ENCODE measurements at regions not wholly inside any gene's neighbourhood (a gene's known extent, or its start where the extent isn't known, plus 50 kb on each side); places are given as distances from the start of the nearest gene placed in this dataset.

DNA sequence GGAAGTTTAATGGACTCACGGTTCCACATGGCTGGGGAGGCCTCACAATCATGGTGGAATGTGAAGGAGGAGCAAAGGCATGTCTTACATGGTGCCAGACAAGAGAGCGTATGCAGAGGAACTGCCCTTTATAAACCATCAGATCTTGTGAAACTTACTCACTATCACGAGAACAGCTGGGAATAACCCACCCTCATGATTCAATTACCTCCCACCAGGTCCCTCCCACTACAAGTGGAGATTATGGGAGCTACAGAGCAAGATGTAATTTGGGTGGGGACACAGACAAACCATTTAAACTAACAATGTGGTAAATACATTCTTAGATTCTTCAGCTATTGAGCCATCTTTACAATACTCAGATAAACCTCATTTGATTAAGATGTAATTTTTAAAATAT, 176.1 kb downstream of the SH3BP4 start:
- no peaks in the 10 kb centered on the region for H3K4me1 ChIP-seq
- TF ChIP-seq, protein P1, sequence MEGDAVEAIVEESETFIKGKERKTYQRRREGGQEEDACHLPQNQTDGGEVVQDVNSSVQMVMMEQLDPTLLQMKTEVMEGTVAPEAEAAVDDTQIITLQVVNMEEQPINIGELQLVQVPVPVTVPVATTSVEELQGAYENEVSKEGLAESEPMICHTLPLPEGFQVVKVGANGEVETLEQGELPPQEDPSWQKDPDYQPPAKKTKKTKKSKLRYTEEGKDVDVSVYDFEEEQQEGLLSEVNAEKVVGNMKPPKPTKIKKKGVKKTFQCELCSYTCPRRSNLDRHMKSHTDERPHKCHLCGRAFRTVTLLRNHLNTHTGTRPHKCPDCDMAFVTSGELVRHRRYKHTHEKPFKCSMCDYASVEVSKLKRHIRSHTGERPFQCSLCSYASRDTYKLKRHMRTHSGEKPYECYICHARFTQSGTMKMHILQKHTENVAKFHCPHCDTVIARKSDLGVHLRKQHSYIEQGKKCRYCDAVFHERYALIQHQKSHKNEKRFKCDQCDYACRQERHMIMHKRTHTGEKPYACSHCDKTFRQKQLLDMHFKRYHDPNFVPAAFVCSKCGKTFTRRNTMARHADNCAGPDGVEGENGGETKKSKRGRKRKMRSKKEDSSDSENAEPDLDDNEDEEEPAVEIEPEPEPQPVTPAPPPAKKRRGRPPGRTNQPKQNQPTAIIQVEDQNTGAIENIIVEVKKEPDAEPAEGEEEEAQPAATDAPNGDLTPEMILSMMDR (IDR thresholded peaks at IDR 0.05): no peak

DNA sequence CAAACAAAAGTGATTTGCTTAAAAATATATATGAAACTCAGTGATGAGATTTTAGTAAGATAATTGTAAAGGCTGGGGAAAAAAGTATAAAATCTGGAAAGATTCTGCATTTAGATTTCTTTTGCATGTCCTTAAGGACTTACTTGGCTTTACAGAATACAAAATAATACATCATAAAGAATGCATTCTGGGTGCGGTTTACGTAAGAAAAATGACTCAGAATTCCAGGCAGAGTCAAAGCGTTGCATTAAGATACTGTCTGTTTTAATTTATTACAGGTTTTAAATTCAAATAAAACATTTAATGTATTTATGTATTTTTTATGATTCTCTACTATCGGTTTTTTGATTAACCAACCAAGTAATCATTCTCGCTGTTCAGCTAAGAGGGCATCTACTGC, 178.0 kb downstream of the SH3BP4 start:
- TF ChIP-seq, protein P1 (IDR thresholded peaks at IDR 0.05): no peak
- no peak overlapping the region for H3K9ac ChIP-seq
- no peaks in the 10 kb centered on the region for H3K9me3 ChIP-seq (ENCODE audit: control insufficient read depth, low read length)
- no peaks in the 10 kb centered on the region for H3K27me3 ChIP-seq (ENCODE audit: control insufficient read depth, insufficient read depth, low read length)
- H3K27ac ChIP-seq: no peak overlapping the region
- no peaks in the 10 kb centered on the region for H3K79me2 ChIP-seq
- no peak overlapping the region for H3K4me2 ChIP-seq (ENCODE audit: low read length)
- no peaks in the 10 kb centered on the region for H3K36me3 ChIP-seq (ENCODE audit: control insufficient read depth, insufficient read depth, low read length)
- no peaks in the 10 kb centered on the region for H3K4me1 ChIP-seq
- no peak overlapping the region for H2AFZ ChIP-seq
- H3K4me3 ChIP-seq (ENCODE audit: low read depth, low read length): no peak overlapping the region

More for the DNA sequence above, 176.1 kb downstream of the SH3BP4 start:
- Histone ChIP-seq H3K36me3 (ENCODE audit: control insufficient read depth, insufficient read depth, low read length) (no peaks in the 10 kb centered on the region), H3K27me3 (ENCODE audit: control insufficient read depth, insufficient read depth, low read length) (no peaks in the 10 kb centered on the region), H3K4me3 (ENCODE audit: low read depth, low read length) (no peak overlapping the region), H3K79me2 (no peaks in the 10 kb centered on the region), H2AFZ (no peak overlapping the region), H3K9me3 (ENCODE audit: control insufficient read depth, low read length) (no peaks in the 10 kb centered on the region), H3K4me2 (ENCODE audit: low read length) (no peak overlapping the region), H3K9ac (no peak overlapping the region), H3K27ac (no peak overlapping the region)

GRCh38 chr2:235131334-235132305, 179.8 kb downstream of the SH3BP4 start:
- Histone ChIP-seq H3K36me3 (ENCODE audit: control insufficient read depth, insufficient read depth, low read length) (no peaks in the 10 kb centered on the region), H3K4me1 (no peaks in the 10 kb centered on the region), H3K79me2 (no peaks in the 10 kb centered on the region), H3K27ac (no peak overlapping the region), H3K4me3 (ENCODE audit: low read depth, low read length) (no peak overlapping the region), H3K27me3 (ENCODE audit: control insufficient read depth, insufficient read depth, low read length) (no peaks in the 10 kb centered on the region), H3K4me2 (ENCODE audit: low read length) (no peak overlapping the region), H3K9me3 (ENCODE audit: control insufficient read depth, low read length) (no peaks in the 10 kb centered on the region), H3K9ac (no peak overlapping the region), H2AFZ (no peak overlapping the region)
- TF ChIP-seq, protein P1 (IDR thresholded peaks at IDR 0.05): no peak

GRCh38 chr2:235132651-235133050, 180.8 kb downstream of the SH3BP4 start:
- no peak overlapping the region for H3K9ac ChIP-seq
- TF ChIP-seq, protein P1 (IDR thresholded peaks at IDR 0.05): no peak

More at GRCh38 chr2:235132651-235133050, 180.8 kb downstream of the SH3BP4 start:
- no peaks in the 10 kb centered on the region for H3K79me2 ChIP-seq
- no peak overlapping the region for H3K27ac ChIP-seq
- H2AFZ ChIP-seq: no peak overlapping the region
- no peaks in the 10 kb centered on the region for H3K4me1 ChIP-seq
- H3K36me3 ChIP-seq (ENCODE audit: control insufficient read depth, insufficient read depth, low read length): no peaks in the 10 kb centered on the region
- H3K9me3 ChIP-seq (ENCODE audit: control insufficient read depth, low read length): no peaks in the 10 kb centered on the region
- no peak overlapping the region for H3K4me3 ChIP-seq (ENCODE audit: low read depth, low read length)
- H3K27me3 ChIP-seq (ENCODE audit: control insufficient read depth, insufficient read depth, low read length): no peaks in the 10 kb centered on the region
- H3K4me2 ChIP-seq (ENCODE audit: low read length): no peak overlapping the region
